SH-SY5Y (cell line): ENCODE measurements at regions not wholly inside any gene's neighbourhood (a gene's known extent, or its start where the extent isn't known, plus 50 kb on each side); places are given as distances from the start of the nearest gene placed in this dataset.

ENCODE experiments used
- GATA2 ChIP-seq: IDR thresholded peaks from 2 replicates; pipeline ENCODE4 v1.6.1; 2011; ENCODE audit warnings: mild to moderate bottlenecking, low read depth, low read length
- GATA3 ChIP-seq: IDR thresholded peaks from 2 replicates; pipeline ENCODE4 v1.6.1; 2011; ENCODE audit warnings: low read depth, mild to moderate bottlenecking, low read length, moderate library complexity

- TF ChIP-seq GATA2 (no peak), GATA3 (no peak)
Observed at GRCh38 chr2:220226076-220226475, 598.6 kb downstream of the SLC4A3 start.
